Stomach (tissue), 4 donors: ENCODE measurements at regions not wholly inside any gene's neighbourhood (a gene's known extent, or its start where the extent isn't known, plus 50 kb on each side); places are given as distances from the start of the nearest gene placed in this dataset.

ENCODE experiments used
- CTCF ChIP-seq, 7 experiments: fragments of 450-650 bp in 4 of 7; fragments of 200-600 bp in 3 of 7; sonication (generic) in 3 of 7; IDR thresholded peaks; one replicate each; pipeline ENCODE4 v1.5.1; 2016 to 2019; ENCODE audit warnings: antibody characterized with exemption in 7 of 7, control low read depth in 2 of 7, mild to moderate bottlenecking in 1 of 7
- EP300 ChIP-seq: sonication (generic); formaldehyde crosslinking; IDR thresholded peaks from one replicate; pipeline ENCODE4 v1.6.1; 2017; ENCODE audit warnings: antibody characterized with exemption
- POLR2A ChIP-seq, 4 donors: fragments of 450-650 bp; IDR thresholded peaks; one replicate each; pipeline ENCODE4 v1.6.1; 2016; ENCODE audit warnings: antibody characterized with exemption in 4 of 4, control low read depth in 2 of 4, mild to moderate bottlenecking in 1 of 4, moderate library complexity in 1 of 4

- TF ChIP-seq CTCF (IDR thresholded peaks at IDR 0.05) (no peak), EP300 (no peak), POLR2A (IDR thresholded peaks at IDR 0.05) (no peak)
These were observed 677.8 kb downstream of the TOX3 start for GRCh38 chr16:51869176-51869575.
